Stomach (tissue), 8 donors: ENCODE measurements at regions not wholly inside any gene's neighbourhood (a gene's known extent, or its start where the extent isn't known, plus 50 kb on each side); places are given as distances from the start of the nearest gene placed in this dataset.

Experiments
- DNase-seq, 2 donors: peaks; one replicate each; pipeline versions ENCODE4 v3.0.0 to v3.0.0-alpha.2; 2013 to 2019
- H3K27ac ChIP-seq, 5 donors: fragments of 200-600 bp in 4 of 5; sonication (generic) in 4 of 5; one replicate each; pipeline ENCODE4 v1.5.1; 2013 to 2019; ENCODE audit warnings: mild to moderate bottlenecking in 1 of 5, moderate library complexity in 1 of 5
- H3K27me3 ChIP-seq, 3 donors: fragments of 200-600 bp; sonication (generic); one replicate each; pipeline ENCODE4 v1.5.1; 2017 to 2019; ENCODE audit warnings: mixed run types in 1 of 3
- H3K36me3 ChIP-seq, 4 donors: fragments of 200-600 bp; sonication (generic); 1 replicate in 3 of 4; 2 replicates in 1 of 4; pipeline ENCODE4 v1.5.1; 2016 to 2019
- H3K4me1 ChIP-seq, 4 donors: fragments of 200-600 bp; sonication (generic); one replicate each; pipeline ENCODE4 v1.5.1; 2016 to 2019
- H3K4me3 ChIP-seq, 4 donors: fragments of 200-600 bp; sonication (generic) in 3 of 4; one replicate each; pipeline ENCODE4 v1.5.1; 2016 to 2019; ENCODE audit warnings: mild to moderate bottlenecking in 1 of 4
- H3K9me3 ChIP-seq, 4 donors: fragments of 200-600 bp; sonication (generic); one replicate each; pipeline ENCODE4 v1.5.1; 2016 to 2019
- EP300 ChIP-seq: sonication (generic); formaldehyde crosslinking; IDR thresholded peaks from one replicate; pipeline ENCODE4 v1.6.1; 2017; ENCODE audit warnings: antibody characterized with exemption
- POLR2A ChIP-seq, 4 donors: fragments of 450-650 bp; IDR thresholded peaks; one replicate each; pipeline ENCODE4 v1.6.1; 2016; ENCODE audit warnings: antibody characterized with exemption in 4 of 4, control low read depth in 2 of 4, mild to moderate bottlenecking in 1 of 4, moderate library complexity in 1 of 4
- POLR2AphosphoS5 ChIP-seq, 3 donors: sonication (generic); formaldehyde crosslinking; IDR thresholded peaks; one replicate each; pipeline ENCODE4 v1.6.1; 2016; ENCODE audit warnings: antibody characterized with exemption in 3 of 3
- WGBS, 5 donors: extraction: QIAGEN DNeasy Blood & Tissue Kit in 3 of 5; methylation state at CpG; one replicate each; pipeline versions ENCODE4 v1.1.5 to v1.1.7; 2013 to 2018; 5-methylcytosine and 5-hydroxymethylcytosine counted together
- intact Hi-C: fragments of 100-400 bp; cut with DNase I; formaldehyde crosslinking; loops from one replicate; pipeline ENCODE4 v1.15.1; 2023; ENCODE audit warnings: low total_unique reads
- TF ChIP-seq, protein P1 (sequence below), 7 experiments: fragments of 450-650 bp in 4 of 7; fragments of 200-600 bp in 3 of 7; sonication (generic) in 3 of 7; IDR thresholded peaks; one replicate each; pipeline ENCODE4 v1.5.1; 2016 to 2019; ENCODE audit warnings: antibody characterized with exemption in 7 of 7, control low read depth in 2 of 7, mild to moderate bottlenecking in 1 of 7
- donor health status: healthy with polysubstance abuse.
- donor health status: Bipolar disorder and iron deficiency.
- donor health status: healthy.

- TF ChIP-seq EP300 (no peak), POLR2AphosphoS5 (IDR thresholded peaks at IDR 0.05) (no peak), POLR2A (IDR thresholded peaks at IDR 0.05) (no peak)
- TF ChIP-seq, protein P1, sequence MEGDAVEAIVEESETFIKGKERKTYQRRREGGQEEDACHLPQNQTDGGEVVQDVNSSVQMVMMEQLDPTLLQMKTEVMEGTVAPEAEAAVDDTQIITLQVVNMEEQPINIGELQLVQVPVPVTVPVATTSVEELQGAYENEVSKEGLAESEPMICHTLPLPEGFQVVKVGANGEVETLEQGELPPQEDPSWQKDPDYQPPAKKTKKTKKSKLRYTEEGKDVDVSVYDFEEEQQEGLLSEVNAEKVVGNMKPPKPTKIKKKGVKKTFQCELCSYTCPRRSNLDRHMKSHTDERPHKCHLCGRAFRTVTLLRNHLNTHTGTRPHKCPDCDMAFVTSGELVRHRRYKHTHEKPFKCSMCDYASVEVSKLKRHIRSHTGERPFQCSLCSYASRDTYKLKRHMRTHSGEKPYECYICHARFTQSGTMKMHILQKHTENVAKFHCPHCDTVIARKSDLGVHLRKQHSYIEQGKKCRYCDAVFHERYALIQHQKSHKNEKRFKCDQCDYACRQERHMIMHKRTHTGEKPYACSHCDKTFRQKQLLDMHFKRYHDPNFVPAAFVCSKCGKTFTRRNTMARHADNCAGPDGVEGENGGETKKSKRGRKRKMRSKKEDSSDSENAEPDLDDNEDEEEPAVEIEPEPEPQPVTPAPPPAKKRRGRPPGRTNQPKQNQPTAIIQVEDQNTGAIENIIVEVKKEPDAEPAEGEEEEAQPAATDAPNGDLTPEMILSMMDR (IDR thresholded peaks at IDR 0.05): no peak
- intact Hi-C loops: no loop called here
- no peak overlapping the region for H3K4me3 ChIP-seq
- DNase-seq: no peak
- no peaks in the 10 kb centered on the region for H3K27me3 ChIP-seq
- 41 to 75% (median 66%) methylated on average over 4 of the region's 4 CpGs for WGBS, 5 donors
- no peaks in the 10 kb centered on the region for H3K4me1 ChIP-seq
- H3K9me3 ChIP-seq: no peaks in the 10 kb centered on the region
- no peak overlapping the region for H3K27ac ChIP-seq
- H3K36me3 ChIP-seq: no peaks in the 10 kb centered on the region
Measured at GRCh38 chr4:12584116-12584875, 899.8 kb downstream of the RAB28 start.

DNA sequence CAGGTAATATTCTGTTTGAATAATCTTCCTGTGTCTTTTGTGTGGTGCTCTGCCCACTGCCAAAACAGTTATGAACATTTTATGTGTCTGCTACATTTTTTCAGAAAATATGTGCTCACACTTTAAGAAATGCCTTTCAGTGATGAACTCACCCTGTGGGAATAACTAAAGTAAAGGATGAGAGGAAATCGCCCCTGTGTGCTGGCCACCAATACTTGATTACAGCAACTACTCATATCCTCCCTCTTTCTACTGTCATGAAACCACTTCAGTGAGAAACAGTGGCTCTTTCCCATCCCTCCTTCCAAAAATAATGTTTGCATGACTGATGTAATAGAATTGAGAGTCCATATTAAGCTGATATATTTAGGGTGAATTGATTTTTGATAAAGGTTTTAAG is 900.9 kb downstream of the RAB28 start:
- intact Hi-C loops: no loop called here
- H3K36me3 ChIP-seq: no peaks in the 10 kb centered on the region
- no peak overlapping the region for H3K4me3 ChIP-seq
- H3K27ac ChIP-seq: no peak overlapping the region
- no peaks in the 10 kb centered on the region for H3K27me3 ChIP-seq
- no peaks in the 10 kb centered on the region for H3K9me3 ChIP-seq
- TF ChIP-seq EP300: no peak
- TF ChIP-seq, protein P1 (IDR thresholded peaks at IDR 0.05): no peak
- no peak for TF ChIP-seq POLR2A (IDR thresholded peaks at IDR 0.05)
- TF ChIP-seq POLR2AphosphoS5 (IDR thresholded peaks at IDR 0.05): no peak
- 55 to 70% (median 59%) methylated on average over 1 of the region's 1 CpG for WGBS, 5 donors
- H3K4me1 ChIP-seq: no peaks in the 10 kb centered on the region
- DNase-seq: no peak

GRCh38 chr4:12580787-12581186 is 903.4 kb downstream of the RAB28 start:
- Histone ChIP-seq H3K4me3 (no peak overlapping the region), H3K4me1 (no peaks in the 10 kb centered on the region), H3K27ac (no peak overlapping the region), H3K27me3 (no peaks in the 10 kb centered on the region), H3K9me3 (no peaks in the 10 kb centered on the region), H3K36me3 (no peaks in the 10 kb centered on the region)
- DNase-seq: no peak
- WGBS, 5 donors: 85 to 92% (median 87%) methylated on average over 5 of the region's 5 CpGs
- intact Hi-C loops: no loop called here
- TF ChIP-seq, protein P1 (IDR thresholded peaks at IDR 0.05): no peak

DNA sequence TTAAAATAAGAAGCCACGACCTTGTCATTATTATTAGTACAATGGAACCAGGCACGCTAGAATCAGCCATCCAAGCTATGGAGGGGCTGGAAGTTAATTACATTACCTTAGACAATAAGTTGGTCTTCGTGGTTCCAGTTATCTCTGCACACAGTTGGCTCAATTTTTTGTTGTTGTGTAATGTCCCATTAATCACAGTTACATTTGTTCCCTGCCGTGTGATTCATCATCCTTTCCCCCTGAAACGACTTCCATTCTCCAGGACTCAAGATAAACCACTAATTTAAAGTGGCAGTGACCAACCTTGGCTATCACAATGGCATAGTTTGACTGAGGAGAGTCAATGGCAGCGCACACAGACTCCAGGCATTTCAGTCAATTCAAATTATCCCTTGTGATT is 905.0 kb downstream of the RAB28 start:
- Histone ChIP-seq H3K4me1 (no peaks in the 10 kb centered on the region), H3K27ac (no peak overlapping the region), H3K4me3 (no peak overlapping the region), H3K36me3 (no peaks in the 10 kb centered on the region), H3K9me3 (no peaks in the 10 kb centered on the region), H3K27me3 (no peaks in the 10 kb centered on the region)
- intact Hi-C loops: no loop called here
- WGBS, 5 donors: 19 to 30% (median 20%) methylated on average over 6 of the region's 6 CpGs
- TF ChIP-seq POLR2A (IDR thresholded peaks at IDR 0.05) (no peak), EP300 (no peak), POLR2AphosphoS5 (IDR thresholded peaks at IDR 0.05) (no peak)
- TF ChIP-seq, protein P1 (IDR thresholded peaks at IDR 0.05): no peak
- no peak for DNase-seq
